ENCODE measurements at regions not wholly inside any gene's neighbourhood (a gene's known extent, or its start where the extent isn't known, plus 50 kb on each side); places are given as distances from the start of the nearest gene placed in this dataset.

DNA sequence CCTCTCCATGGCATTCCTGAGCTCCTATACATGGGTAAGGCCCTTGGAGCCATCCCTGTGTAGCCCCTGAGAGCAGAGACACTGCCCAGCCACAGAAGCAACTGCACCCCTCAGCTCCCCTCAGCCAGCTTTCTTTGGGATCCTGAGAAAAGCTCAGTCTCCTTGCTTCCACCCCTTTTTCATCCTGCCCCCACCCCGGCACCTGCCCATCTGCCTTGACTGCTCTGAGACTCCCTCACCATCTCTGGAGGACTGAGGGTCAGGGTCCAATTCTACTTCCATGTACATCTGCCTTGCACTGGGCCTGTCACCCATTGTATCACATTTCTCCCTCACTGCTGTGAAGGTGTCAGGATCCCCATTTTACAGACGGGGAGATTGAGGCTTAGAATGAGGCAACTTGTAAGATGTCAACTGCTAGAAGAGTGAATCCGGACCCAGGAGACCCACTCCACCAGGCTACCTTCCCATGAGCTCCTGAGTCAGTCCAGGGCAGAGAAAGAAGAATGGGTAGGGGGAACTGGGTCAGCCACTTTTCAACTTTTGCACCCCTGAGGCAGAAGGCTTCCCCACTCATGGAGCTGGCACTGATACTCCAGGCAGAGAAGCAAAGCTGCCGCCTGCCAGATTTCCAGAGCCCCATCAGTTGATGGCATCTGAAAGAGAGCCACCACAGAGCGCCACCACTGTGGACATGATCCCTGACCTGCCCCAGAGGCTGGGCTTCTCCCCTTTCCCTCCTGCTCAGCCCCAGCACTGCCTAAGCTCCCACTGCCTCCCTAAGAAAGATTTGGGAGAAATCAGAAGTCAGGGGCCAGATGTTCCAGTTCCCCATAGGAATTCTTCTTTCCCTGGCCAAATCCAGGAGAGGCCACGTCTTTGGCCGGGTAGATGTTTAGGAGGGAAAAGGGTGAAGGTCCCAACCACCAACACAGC, 135.4 kb downstream of the TMEM132E start:
- no peaks in the 10 kb centered on the region for H3K36me3 Mint-ChIP-seq (ENCODE audit: low read depth, unreplicated experiment)
- no peak overlapping the region for H3K4me3 Mint-ChIP-seq (ENCODE audit: unreplicated experiment)
- H3K4me1 Mint-ChIP-seq (ENCODE audit: unreplicated experiment) = no peaks in the 10 kb centered on the region
- TF ChIP-seq, protein P1, sequence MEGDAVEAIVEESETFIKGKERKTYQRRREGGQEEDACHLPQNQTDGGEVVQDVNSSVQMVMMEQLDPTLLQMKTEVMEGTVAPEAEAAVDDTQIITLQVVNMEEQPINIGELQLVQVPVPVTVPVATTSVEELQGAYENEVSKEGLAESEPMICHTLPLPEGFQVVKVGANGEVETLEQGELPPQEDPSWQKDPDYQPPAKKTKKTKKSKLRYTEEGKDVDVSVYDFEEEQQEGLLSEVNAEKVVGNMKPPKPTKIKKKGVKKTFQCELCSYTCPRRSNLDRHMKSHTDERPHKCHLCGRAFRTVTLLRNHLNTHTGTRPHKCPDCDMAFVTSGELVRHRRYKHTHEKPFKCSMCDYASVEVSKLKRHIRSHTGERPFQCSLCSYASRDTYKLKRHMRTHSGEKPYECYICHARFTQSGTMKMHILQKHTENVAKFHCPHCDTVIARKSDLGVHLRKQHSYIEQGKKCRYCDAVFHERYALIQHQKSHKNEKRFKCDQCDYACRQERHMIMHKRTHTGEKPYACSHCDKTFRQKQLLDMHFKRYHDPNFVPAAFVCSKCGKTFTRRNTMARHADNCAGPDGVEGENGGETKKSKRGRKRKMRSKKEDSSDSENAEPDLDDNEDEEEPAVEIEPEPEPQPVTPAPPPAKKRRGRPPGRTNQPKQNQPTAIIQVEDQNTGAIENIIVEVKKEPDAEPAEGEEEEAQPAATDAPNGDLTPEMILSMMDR (IDR thresholded peaks at IDR 0.05; ENCODE audit: unreplicated experiment) = no peak
- no peak overlapping the region for H3K27ac Mint-ChIP-seq (ENCODE audit: unreplicated experiment)
- H3K9me3 Mint-ChIP-seq (ENCODE audit: unreplicated experiment) = no peaks in the 10 kb centered on the region
- peaks cover 4% of the 10 kb centered on the region for H3K27me3 Mint-ChIP-seq (ENCODE audit: unreplicated experiment)
- DNase-seq (ENCODE audit: low spot score) = no peak

DNA sequence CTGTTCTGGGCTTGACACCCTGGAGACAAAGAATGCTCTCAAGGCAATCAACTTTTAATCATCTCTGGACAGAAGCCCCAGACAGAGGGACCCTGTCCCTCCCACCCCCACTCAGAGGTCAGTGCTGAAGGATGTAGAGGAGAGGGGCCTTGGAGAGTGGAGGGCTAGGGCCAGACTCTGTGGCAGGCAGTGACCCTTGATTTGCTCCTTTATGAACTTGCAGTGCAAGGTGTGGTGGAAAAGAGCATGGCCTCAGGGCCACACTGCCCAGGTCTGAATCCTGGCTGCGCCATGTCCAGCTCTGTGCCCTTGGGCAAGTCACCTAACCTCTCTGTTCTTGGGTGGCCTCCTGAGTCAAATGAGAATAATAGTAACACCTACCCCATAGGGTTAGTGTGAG, 134.3 kb downstream of the TMEM132E start:
- DNase-seq (ENCODE audit: low spot score) = no peak
- H3K4me3 Mint-ChIP-seq (ENCODE audit: unreplicated experiment) = no peak overlapping the region
- H3K27me3 Mint-ChIP-seq (ENCODE audit: unreplicated experiment) = peaks cover 4% of the 10 kb centered on the region
- no peaks in the 10 kb centered on the region for H3K36me3 Mint-ChIP-seq (ENCODE audit: low read depth, unreplicated experiment)
- H3K27ac Mint-ChIP-seq (ENCODE audit: unreplicated experiment) = no peak overlapping the region
- TF ChIP-seq, protein P1 (IDR thresholded peaks at IDR 0.05; ENCODE audit: unreplicated experiment) = no peak
- H3K9me3 Mint-ChIP-seq (ENCODE audit: unreplicated experiment) = no peaks in the 10 kb centered on the region
- no peaks in the 10 kb centered on the region for H3K4me1 Mint-ChIP-seq (ENCODE audit: unreplicated experiment)

DNA sequence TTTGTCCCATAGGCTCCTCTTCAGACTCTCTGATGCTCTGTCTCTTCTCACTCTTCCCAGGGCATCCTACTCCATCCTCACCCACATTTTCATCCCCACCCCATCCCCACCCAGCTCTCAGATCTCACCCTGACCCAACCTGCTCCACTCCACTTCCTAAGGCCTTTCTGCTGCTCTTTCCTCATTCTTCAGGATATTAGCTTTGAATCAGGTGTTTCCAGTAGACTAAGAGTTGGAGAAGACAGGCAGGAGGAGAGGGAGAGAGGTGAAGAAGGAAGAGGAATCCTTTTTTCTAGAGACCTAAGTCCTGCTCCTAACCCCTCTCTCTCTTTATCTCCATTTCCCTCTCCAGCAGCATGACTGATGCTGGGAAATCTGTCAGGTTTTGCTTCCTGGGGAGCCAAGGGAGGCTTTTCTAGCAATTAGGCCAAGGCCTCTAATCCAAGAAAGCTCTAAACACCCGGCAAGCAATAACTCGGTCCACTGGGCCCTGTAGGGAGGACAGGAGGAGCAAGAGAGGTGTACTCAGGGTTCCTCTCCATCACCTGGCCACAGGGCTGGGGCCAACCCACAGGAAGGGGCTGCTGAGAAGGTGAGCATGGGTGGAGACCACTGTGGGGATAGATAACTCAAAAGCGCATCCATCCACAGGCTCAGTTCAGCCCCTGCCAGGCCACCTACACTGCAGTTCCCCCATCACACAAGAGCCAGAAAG, 133.3 kb downstream of the TMEM132E start:
- Mint-ChIP-seq H3K9me3 (ENCODE audit: unreplicated experiment) (no peaks in the 10 kb centered on the region), H3K27ac (ENCODE audit: unreplicated experiment) (no peak overlapping the region), H3K36me3 (ENCODE audit: low read depth, unreplicated experiment) (no peaks in the 10 kb centered on the region), H3K27me3 (ENCODE audit: unreplicated experiment) (peaks cover 4% of the 10 kb centered on the region), H3K4me3 (ENCODE audit: unreplicated experiment) (no peak overlapping the region), H3K4me1 (ENCODE audit: unreplicated experiment) (no peaks in the 10 kb centered on the region)
- DNase-seq (ENCODE audit: low spot score) = no peak
- TF ChIP-seq, protein P1 (IDR thresholded peaks at IDR 0.05; ENCODE audit: unreplicated experiment) = no peak

DNA sequence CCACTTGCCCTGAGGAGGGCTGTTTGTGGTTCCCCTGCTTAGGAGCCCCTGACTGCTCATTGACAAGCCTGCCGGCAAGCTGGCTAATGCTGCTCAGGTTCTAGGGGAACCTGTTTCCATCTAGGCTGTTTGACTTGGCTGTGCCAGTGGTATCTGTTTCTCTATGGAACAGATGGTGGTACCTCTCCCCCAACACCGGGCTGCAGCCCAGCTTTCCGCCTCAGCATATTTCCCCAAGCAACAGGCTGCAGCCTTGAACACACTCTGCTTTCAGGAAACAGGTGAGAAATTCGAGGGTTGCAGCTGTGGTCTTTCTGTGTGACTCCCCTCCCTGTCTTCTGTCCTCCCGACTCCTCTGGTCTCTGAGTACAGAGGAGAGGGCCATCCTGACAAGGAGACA, 132.3 kb downstream of the TMEM132E start:
- Mint-ChIP-seq H3K4me3 (ENCODE audit: unreplicated experiment) (no peak overlapping the region), H3K27ac (ENCODE audit: unreplicated experiment) (no peak overlapping the region), H3K4me1 (ENCODE audit: unreplicated experiment) (no peaks in the 10 kb centered on the region), H3K27me3 (ENCODE audit: unreplicated experiment) (peaks cover 4% of the 10 kb centered on the region), H3K36me3 (ENCODE audit: low read depth, unreplicated experiment) (no peaks in the 10 kb centered on the region), H3K9me3 (ENCODE audit: unreplicated experiment) (no peaks in the 10 kb centered on the region)
- no peak for DNase-seq (ENCODE audit: low spot score)
- TF ChIP-seq, protein P1 (IDR thresholded peaks at IDR 0.05; ENCODE audit: unreplicated experiment) = no peak

DNA sequence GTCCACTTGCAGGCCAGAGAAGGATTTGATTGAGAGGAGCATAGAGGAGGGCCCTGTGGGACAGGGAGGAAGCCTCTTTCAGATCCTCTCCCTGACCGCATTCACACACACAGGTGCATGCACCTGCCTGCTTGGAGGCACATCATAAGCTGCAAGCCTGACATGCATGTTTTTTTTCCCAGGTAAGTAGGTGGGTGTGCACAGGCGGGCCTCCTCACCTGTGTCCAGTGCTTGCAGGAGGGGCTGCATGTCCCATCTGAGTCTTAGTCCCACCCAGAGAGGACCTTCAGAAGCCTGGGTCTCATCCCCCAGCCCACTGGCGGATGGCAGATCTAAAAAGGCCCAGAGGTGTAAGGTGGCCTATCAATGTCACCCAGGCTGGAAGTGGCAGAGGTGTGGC, 130.8 kb downstream of the TMEM132E start:
- Mint-ChIP-seq H3K4me1 (ENCODE audit: unreplicated experiment) (no peaks in the 10 kb centered on the region), H3K4me3 (ENCODE audit: unreplicated experiment) (no peak overlapping the region), H3K27me3 (ENCODE audit: unreplicated experiment) (peaks cover 7% of the 10 kb centered on the region), H3K27ac (ENCODE audit: unreplicated experiment) (no peak overlapping the region), H3K9me3 (ENCODE audit: unreplicated experiment) (no peaks in the 10 kb centered on the region), H3K36me3 (ENCODE audit: low read depth, unreplicated experiment) (no peaks in the 10 kb centered on the region)
- TF ChIP-seq, protein P1 (IDR thresholded peaks at IDR 0.05; ENCODE audit: unreplicated experiment) = no peak
- no peak for DNase-seq (ENCODE audit: low spot score)

All from endothelial cell (in vitro differentiated cells).